ENCODE measurements at regions not wholly inside any gene's neighbourhood (a gene's known extent, or its start where the extent isn't known, plus 50 kb on each side); places are given as distances from the start of the nearest gene placed in this dataset.
"Not testable (repeated sequence)": the region's sequence is repeated elsewhere in the genome, so short reads cannot be mapped to it uniquely, and the experiment has no call there.

- DNase-seq = no peak
Measured at GRCh38 chr11:34754171-34754823, 133.4 kb downstream of the EHF start.

GRCh38 chr11:34750692-34751405 is 130.0 kb downstream of the EHF start:
- DNase-seq = no peak

- no peak for DNase-seq
Measured at GRCh38 chr11:34749666-34750659, 129.1 kb downstream of the EHF start.

GRCh38 chr11:34748036-34748435 is 127.1 kb downstream of the EHF start:
- DNase-seq = no peak

GRCh38 chr11:34747251-34747650 is 126.4 kb downstream of the EHF start:
- DNase-seq = no peak

- no peak for DNase-seq
Measured at GRCh38 chr11:34745195-34745594, 124.3 kb downstream of the EHF start.

GRCh38 chr11:34744511-34744910 is 123.6 kb downstream of the EHF start:
- no peak for DNase-seq

GRCh38 chr11:34738237-34738636 is 117.3 kb downstream of the EHF start:
- no peak for DNase-seq

- DNase-seq = no peak
Measured at GRCh38 chr11:34732831-34733230, 111.9 kb downstream of the EHF start.

- DNase-seq = no peak
Measured at GRCh38 chr11:34731603-34732002, 110.7 kb downstream of the EHF start.

- no peak for DNase-seq
Measured at GRCh38 chr11:34730544-34731295, 109.8 kb downstream of the EHF start.

GRCh38 chr11:34728609-34729008 is 107.7 kb downstream of the EHF start:
- no peak for DNase-seq

GRCh38 chr11:34727228-34727737 is 106.4 kb downstream of the EHF start:
- DNase-seq = no peak

- DNase-seq = no peak
Measured at GRCh38 chr11:34724973-34725372, 104.1 kb downstream of the EHF start.

- DNase-seq = no peak
Measured at GRCh38 chr11:34721646-34722045, 100.8 kb downstream of the EHF start.

- DNase-seq = no peak
Measured at GRCh38 chr11:34719303-34719848, 98.5 kb downstream of the EHF start.

- not testable (repeated sequence) for DNase-seq
Measured at GRCh38 chr11:34713631-34714030, 92.7 kb downstream of the EHF start.

All from occipital lobe (tissue), 1 donor.